ENCODE measurements at regions not wholly inside any gene's neighbourhood (a gene's known extent, or its start where the extent isn't known, plus 50 kb on each side); places are given as distances from the start of the nearest gene placed in this dataset.

DNA sequence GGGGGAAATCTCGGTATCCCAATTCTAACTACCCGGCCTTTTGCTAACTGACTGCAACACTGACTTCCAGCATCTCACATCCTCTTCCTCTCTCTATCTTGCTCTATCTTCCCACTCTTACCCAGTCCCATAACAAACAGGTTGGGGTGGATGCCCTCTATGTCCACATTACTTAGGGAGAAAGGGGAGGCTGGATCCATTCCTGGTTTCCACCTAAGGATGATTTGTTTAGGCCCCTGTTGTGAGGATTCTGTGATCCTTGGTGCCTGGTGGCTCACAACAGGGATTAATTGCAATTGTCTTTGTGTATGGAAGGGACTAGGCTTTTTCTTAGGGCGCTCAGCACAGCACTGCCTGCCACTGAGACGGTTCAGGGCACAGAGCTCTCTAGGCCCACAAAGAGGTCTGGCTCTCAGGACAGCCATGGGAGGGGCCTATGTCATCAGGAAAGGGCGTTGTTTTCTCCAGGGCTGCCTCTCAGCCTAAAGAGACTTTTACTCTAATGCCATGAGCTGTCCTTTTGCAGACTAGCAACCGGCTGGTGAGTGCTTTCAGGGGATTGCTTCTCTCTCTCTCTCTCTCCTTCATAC lies 612.1 kb upstream of the SALL1 start:
- TF ChIP-seq, protein P1, sequence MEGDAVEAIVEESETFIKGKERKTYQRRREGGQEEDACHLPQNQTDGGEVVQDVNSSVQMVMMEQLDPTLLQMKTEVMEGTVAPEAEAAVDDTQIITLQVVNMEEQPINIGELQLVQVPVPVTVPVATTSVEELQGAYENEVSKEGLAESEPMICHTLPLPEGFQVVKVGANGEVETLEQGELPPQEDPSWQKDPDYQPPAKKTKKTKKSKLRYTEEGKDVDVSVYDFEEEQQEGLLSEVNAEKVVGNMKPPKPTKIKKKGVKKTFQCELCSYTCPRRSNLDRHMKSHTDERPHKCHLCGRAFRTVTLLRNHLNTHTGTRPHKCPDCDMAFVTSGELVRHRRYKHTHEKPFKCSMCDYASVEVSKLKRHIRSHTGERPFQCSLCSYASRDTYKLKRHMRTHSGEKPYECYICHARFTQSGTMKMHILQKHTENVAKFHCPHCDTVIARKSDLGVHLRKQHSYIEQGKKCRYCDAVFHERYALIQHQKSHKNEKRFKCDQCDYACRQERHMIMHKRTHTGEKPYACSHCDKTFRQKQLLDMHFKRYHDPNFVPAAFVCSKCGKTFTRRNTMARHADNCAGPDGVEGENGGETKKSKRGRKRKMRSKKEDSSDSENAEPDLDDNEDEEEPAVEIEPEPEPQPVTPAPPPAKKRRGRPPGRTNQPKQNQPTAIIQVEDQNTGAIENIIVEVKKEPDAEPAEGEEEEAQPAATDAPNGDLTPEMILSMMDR (IDR thresholded peaks at IDR 0.05 in 2 of 3, conservative IDR thresholded peaks at IDR 0.05 in 1 of 3; ENCODE audit: borderline replicate concordance in 1 of 3, insufficient read depth in 1 of 3, low read depth in 2 of 3, low read length in 2 of 3) = no peak
- TF ChIP-seq POLR2AphosphoS5 (IDR thresholded peaks at IDR 0.05; ENCODE audit: low read depth, low read length) (no peak), SP1 (IDR thresholded peaks at IDR 0.05; ENCODE audit: low read depth) (no peak), EGR1 (IDR thresholded peaks at IDR 0.05; ENCODE audit: low read depth) (no peak), ZNF274 (IDR thresholded peaks at IDR 0.05; ENCODE audit: low read depth, low read length) (no peak), RAD21 (IDR thresholded peaks at IDR 0.05; ENCODE audit: low read depth) (no peak), POLR2A (IDR thresholded peaks at IDR 0.05; ENCODE audit: borderline replicate concordance, extremely low read depth, insufficient read depth, insufficient read length) (no peak), SIN3A (IDR thresholded peaks at IDR 0.05; ENCODE audit: low read depth) (no peak)
- TF ChIP-seq, protein P2, sequence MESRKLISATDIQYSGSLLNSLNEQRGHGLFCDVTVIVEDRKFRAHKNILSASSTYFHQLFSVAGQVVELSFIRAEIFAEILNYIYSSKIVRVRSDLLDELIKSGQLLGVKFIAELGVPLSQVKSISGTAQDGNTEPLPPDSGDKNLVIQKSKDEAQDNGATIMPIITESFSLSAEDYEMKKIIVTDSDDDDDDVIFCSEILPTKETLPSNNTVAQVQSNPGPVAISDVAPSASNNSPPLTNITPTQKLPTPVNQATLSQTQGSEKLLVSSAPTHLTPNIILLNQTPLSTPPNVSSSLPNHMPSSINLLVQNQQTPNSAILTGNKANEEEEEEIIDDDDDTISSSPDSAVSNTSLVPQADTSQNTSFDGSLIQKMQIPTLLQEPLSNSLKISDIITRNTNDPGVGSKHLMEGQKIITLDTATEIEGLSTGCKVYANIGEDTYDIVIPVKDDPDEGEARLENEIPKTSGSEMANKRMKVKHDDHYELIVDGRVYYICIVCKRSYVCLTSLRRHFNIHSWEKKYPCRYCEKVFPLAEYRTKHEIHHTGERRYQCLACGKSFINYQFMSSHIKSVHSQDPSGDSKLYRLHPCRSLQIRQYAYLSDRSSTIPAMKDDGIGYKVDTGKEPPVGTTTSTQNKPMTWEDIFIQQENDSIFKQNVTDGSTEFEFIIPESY (IDR thresholded peaks at IDR 0.05; ENCODE audit: extremely low read depth, insufficient replicate concordance, low read length) = no peak
- TF ChIP-seq, protein P3, sequence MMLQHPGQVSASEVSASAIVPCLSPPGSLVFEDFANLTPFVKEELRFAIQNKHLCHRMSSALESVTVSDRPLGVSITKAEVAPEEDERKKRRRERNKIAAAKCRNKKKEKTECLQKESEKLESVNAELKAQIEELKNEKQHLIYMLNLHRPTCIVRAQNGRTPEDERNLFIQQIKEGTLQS (IDR thresholded peaks at IDR 0.05) = no peak
- TF ChIP-seq, protein P4, sequence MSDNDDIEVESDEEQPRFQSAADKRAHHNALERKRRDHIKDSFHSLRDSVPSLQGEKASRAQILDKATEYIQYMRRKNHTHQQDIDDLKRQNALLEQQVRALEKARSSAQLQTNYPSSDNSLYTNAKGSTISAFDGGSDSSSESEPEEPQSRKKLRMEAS (IDR thresholded peaks at IDR 0.05) = no peak
